ENCODE measurements at regions not wholly inside any gene's neighbourhood (a gene's known extent, or its start where the extent isn't known, plus 50 kb on each side); places are given as distances from the start of the nearest gene placed in this dataset.

GRCh38 chr5:93184041-93184440, 397.0 kb downstream of the NR2F1-AS1 start:
- TF ChIP-seq SRF (IDR thresholded peaks at IDR 0.05; ENCODE audit: low read depth in 2 of 2, low read length in 2 of 2) (no peak), POLR2A (IDR thresholded peaks at IDR 0.05; ENCODE audit: low read depth, low read length) (no peak), CTCF (IDR thresholded peaks at IDR 0.05 in 2 of 3, conservative IDR thresholded peaks at IDR 0.05 in 1 of 3; ENCODE audit: control insufficient read depth in 2 of 3, extremely low read depth in 1 of 3, insufficient read depth in 1 of 3, low read depth in 3 of 3, low read length in 3 of 3) (no peak), PRDM15 (CRISPR knock-in tag; IDR thresholded peaks at IDR 0.05) (no peak), CHD1 (IDR thresholded peaks at IDR 0.05; ENCODE audit: low read depth, low read length) (no peak), RAD21 (IDR thresholded peaks at IDR 0.05; ENCODE audit: insufficient read depth, low read depth, low read length) (no peak), EP300 (IDR thresholded peaks at IDR 0.05; ENCODE audit: borderline replicate concordance in 1 of 2, control insufficient read depth in 1 of 2, low read depth in 2 of 2, low read length in 2 of 2) (no peak), KDM1A (IDR thresholded peaks at IDR 0.05; ENCODE audit: borderline replicate concordance) (no peak), RFX5 (IDR thresholded peaks at IDR 0.05; ENCODE audit: low read depth, low read length) (no peak), USF2 (IDR thresholded peaks at IDR 0.05; ENCODE audit: borderline replicate concordance, low read depth, low read length) (no peak), CBX5 (IDR thresholded peaks at IDR 0.05; ENCODE audit: low read depth) (no peak), CHD4 (IDR thresholded peaks at IDR 0.05) (no peak), ZNF24 (IDR thresholded peaks at IDR 0.05) (no peak)

All from GM12878 (cell line).